ENCODE measurements at regions not wholly inside any gene's neighbourhood (a gene's known extent, or its start where the extent isn't known, plus 50 kb on each side); places are given as distances from the start of the nearest gene placed in this dataset.

- no peak for ATAC-seq
- 62 to 71% (median 64%) methylated on average over 10 of the region's 10 CpGs for WGBS, 4 donors
- intact Hi-C loops (cut with DNase I) = loop anchor here in 1 of 10 donors (5.0 kb wide), 1 partner anchor 59 kb away; no protein-coding TSS in a partner anchor
Observed at GRCh38 chr15:70171256-70171886, 73.7 kb upstream of the TLE3 start.

DNA sequence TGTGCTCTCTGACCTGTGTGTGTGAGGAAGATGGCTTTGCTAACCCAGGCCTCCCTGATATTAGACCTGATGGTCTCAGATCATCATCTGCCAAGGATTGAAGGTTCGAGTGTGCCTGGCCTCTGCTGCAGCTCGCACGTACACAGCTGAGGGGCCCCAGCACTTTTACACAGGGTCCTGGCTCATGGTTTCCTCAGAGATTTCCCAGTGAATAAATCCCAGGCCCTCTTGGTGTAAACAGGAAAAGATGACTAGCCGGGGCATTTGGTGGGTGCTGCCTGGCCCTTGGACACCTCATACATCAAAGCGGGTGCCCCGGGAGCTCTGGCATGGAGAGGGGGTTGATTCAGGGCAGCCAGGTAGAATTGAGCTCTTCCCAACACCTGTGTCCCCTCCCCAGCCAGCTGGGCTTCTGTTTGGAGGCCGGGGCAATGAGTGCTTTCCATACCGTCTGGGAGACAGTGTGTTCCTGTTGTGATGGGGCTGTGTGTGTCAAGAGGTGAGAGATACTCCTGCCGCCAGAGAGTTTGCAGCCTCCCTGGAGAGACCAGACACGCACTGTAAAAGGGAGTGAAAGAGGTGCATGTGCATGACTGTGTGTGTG is 72.5 kb upstream of the TLE3 start:
- H3K4me1 ChIP-seq = peaks cover 4 to 29% (median 19%) of the 10 kb centered on the region in 12 donors
- TF ChIP-seq, protein P1, sequence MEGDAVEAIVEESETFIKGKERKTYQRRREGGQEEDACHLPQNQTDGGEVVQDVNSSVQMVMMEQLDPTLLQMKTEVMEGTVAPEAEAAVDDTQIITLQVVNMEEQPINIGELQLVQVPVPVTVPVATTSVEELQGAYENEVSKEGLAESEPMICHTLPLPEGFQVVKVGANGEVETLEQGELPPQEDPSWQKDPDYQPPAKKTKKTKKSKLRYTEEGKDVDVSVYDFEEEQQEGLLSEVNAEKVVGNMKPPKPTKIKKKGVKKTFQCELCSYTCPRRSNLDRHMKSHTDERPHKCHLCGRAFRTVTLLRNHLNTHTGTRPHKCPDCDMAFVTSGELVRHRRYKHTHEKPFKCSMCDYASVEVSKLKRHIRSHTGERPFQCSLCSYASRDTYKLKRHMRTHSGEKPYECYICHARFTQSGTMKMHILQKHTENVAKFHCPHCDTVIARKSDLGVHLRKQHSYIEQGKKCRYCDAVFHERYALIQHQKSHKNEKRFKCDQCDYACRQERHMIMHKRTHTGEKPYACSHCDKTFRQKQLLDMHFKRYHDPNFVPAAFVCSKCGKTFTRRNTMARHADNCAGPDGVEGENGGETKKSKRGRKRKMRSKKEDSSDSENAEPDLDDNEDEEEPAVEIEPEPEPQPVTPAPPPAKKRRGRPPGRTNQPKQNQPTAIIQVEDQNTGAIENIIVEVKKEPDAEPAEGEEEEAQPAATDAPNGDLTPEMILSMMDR (IDR thresholded peaks at IDR 0.05) = no peak
- no peak for TF ChIP-seq POLR2A (IDR thresholded peaks at IDR 0.05)
- peaks cover 0 to 11% (median 0%) of the 10 kb centered on the region in 9 donors for H3K27me3 ChIP-seq
- DNase-seq (no peak), ATAC-seq (no peak)
- no peak overlapping the region for H3K4me3 ChIP-seq
- H3K27ac ChIP-seq = no peak overlapping the region
- no peaks in the 10 kb centered on the region for H3K36me3 ChIP-seq
- no peaks in the 10 kb centered on the region for H3K9me3 ChIP-seq
- intact Hi-C loops (cut with DNase I) = loop anchor here in 1 of 10 donors (5.0 kb wide), 1 partner anchor 58 kb away; no protein-coding TSS in a partner anchor
- 84 to 93% (median 89%) methylated on average over 10 of the region's 10 CpGs for WGBS, 4 donors

More at GRCh38 chr15:70171256-70171886, 73.7 kb upstream of the TLE3 start:
- H3K9me3 ChIP-seq = no peaks in the 10 kb centered on the region
- no peak overlapping the region for H3K4me3 ChIP-seq
- H3K36me3 ChIP-seq = no peaks in the 10 kb centered on the region
- no peak for TF ChIP-seq POLR2A (IDR thresholded peaks at IDR 0.05)
- TF ChIP-seq, protein P1 (IDR thresholded peaks at IDR 0.05) = no peak
- H3K4me1 ChIP-seq = peaks cover 0 to 17% (median 7%) of the 10 kb centered on the region in 12 donors
- no peak for DNase-seq
- peaks cover 0 to 11% (median 0%) of the 10 kb centered on the region in 9 donors for H3K27me3 ChIP-seq
- H3K27ac ChIP-seq = no peak overlapping the region

DNA sequence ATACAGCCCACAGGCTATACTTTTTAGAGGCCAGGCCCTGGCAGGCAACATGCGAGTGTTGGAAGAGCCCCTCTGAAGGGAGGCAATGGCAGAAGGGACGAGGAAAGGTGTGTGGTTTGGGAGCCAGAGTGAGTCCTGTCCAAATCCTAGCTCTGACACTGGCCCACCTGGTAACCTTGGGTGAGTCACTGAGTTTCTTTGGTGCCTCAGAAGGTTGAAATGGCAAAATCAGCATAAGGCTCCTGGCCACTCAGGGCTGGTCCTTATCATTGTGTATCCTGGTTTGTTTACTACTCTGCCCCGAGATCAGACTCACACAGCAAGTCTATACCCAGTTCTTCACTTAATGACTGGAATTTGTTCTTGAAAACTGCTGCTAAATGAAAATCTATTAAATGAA is 71.4 kb upstream of the TLE3 start:
- ATAC-seq (no peak), DNase-seq (no peak)
- Histone ChIP-seq H3K4me1 (peaks cover 5 to 40% (median 27%) of the 10 kb centered on the region in 12 donors), H3K27me3 (peaks cover 0 to 11% (median 0%) of the 10 kb centered on the region in 9 donors), H3K9me3 (peaks cover 0 to 4% (median 0%) of the 10 kb centered on the region in 12 donors), H3K27ac (no peak overlapping the region), H3K4me3 (no peak overlapping the region), H3K36me3 (no peaks in the 10 kb centered on the region)
- TF ChIP-seq POLR2A (IDR thresholded peaks at IDR 0.05) = no peak
- TF ChIP-seq, protein P1 (IDR thresholded peaks at IDR 0.05) = no peak
- 91 to 98% (median 97%) methylated on average over 3 of the region's 3 CpGs for WGBS, 4 donors
- intact Hi-C loops (cut with DNase I) = loop anchor here in 5 of 10 donors (5.0 to 10.0 kb wide), 7 partner anchors 56 to 584 kb away; partner anchors contain the start of gene TLE3 (in 3 of the 5)

DNA sequence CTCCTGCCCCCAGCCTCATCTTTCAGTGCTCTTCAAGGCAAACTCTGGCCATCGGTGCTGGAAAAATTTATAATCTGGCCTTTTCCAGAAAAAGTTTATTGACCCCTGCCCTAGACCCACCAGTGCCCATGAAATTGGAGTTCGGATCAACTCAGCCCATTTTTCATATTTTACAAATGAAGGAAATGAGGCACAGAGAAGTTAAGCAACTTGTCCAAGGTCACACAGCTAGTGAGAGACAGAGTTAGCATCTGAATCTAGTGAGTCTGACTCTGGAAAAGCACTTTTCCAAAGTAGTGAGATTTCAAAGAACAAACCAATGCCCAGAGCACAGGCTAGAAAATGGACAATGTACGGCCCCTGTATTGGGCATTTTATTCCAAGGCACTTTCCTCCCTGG is 69.4 kb upstream of the TLE3 start:
- Histone ChIP-seq H3K9me3 (peaks cover 0 to 7% (median 0%) of the 10 kb centered on the region in 12 donors), H3K27ac (peak overlapping the region in 1 of 12 donors; percentile 81), H3K4me1 (peaks cover 5 to 40% (median 27%) of the 10 kb centered on the region in 12 donors), H3K36me3 (no peaks in the 10 kb centered on the region), H3K4me3 (no peak overlapping the region), H3K27me3 (peaks cover 0 to 6% (median 0%) of the 10 kb centered on the region in 9 donors)
- no peak for ATAC-seq
- WGBS, 4 donors = 63 to 67% (median 65%) methylated on average over 3 of the region's 3 CpGs
- DNase-seq = no peak
- TF ChIP-seq POLR2A (IDR thresholded peaks at IDR 0.05) = no peak
- TF ChIP-seq, protein P1 (IDR thresholded peaks at IDR 0.05) = no peak
- intact Hi-C loops (cut with DNase I) = loop anchor here in 5 of 10 donors (5.0 to 10.0 kb wide), 7 partner anchors 58 to 582 kb away; partner anchors contain the start of gene TLE3 (in 3 of the 5)

Data from heart left ventricle (tissue), 16 donors.